CD4-positive, alpha-beta T cell treated with Interleukin-4 for 4 hours (primary cell): ENCODE measurements at regions not wholly inside any gene's neighbourhood (a gene's known extent, or its start where the extent isn't known, plus 50 kb on each side); places are given as distances from the start of the nearest gene placed in this dataset.
"Not testable (repeated sequence)": the region's sequence is repeated elsewhere in the genome, so short reads cannot be mapped to it uniquely, and the experiment has no call there.

ENCODE experiments used
- DNase-seq: peaks from one replicate; pipeline ENCODE4 v3.0.0-alpha.2; 2020

DNA sequence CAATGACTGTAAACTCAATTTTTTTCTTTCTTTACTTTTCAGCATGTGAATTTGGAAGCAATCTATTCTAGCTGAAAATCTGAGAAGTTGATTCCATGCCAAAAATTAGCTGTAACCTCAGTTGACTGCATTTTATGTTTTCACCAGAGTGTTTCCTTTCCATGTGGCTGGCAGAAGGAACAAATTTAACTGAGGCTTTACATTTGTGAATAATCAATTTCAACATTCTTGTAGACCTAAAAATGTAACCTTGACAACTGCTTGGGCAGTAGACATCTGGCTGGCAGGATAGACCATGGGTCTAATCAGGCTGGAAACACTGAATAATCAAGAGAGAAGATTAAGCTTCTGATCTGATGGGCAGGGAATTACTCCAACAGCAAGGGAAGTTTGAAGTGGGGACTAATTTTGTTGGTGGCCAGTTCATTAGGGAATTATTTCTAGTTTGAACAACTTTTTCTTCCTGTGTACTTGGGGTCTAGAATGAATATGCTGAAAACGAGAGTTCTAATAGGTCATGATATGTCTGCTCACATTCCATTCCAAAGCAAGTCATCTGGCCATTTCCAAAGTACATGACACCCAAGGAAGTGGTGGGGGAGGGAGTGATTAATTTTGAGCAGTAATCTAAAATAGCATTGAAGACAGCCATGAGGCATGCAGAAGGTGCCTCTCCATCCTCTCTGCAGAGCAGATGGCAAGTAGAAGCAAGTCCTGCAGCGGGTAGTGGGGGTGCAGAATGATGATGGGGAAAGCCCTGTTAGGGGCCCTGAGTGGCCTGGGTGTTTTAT lies 68.2 kb downstream of the ATP23 start:
- no peak for DNase-seq

- DNase-seq = no peak
Measured at GRCh38 chr12:58011676-58012075, 70.3 kb downstream of the ATP23 start.

DNA sequence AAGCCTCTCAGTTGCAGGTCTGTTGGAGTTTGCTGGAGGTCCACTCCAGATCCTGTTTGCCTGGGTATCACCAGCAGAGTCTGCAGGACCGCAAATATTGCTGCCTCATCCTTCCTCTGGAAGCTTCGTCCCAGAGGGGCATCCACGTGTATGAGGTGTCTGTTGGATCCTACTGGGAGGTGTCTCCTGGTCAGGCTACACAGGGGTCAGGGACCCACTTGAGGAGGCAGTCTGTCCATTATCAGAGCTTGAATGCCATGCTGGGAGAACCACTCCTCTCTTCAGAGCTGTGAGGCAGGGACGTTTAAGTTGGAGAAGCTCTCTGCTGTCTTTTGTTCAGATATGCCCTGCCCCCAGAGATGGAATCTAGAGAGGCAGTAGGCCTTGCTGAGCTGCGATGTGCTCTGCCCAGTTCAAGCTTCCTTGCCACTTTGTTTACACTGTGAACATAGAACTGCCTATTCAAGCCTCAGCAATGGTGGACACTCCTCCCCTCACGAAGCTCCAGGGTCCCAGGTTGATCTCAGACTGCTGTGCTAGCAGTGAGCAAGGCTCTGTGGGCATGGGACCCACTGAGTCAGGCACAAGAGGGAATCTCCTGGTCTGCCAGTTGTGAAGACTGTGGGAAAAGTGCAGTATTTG lies 81.1 kb downstream of the ATP23 start:
- not testable (repeated sequence) for DNase-seq

DNA sequence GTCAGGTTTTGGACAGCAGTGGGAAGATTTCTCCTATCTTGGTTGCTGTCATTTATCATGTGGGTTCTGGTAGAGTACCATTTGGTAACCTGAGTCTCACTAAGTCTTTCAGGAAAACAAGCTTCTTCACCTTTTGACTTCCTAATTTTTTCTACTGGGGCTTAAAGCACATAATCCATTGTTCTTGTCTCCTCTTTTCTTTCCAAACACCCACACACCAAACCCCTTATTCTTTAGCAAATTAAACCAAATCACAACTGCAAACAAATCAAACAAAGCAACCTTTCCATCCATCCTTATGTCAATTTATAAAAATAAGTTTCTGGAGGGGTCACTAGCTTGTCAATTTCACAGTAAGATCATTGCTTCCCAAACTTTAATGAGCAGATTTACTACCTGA lies 84.1 kb downstream of the ATP23 start:
- no peak for DNase-seq

DNA sequence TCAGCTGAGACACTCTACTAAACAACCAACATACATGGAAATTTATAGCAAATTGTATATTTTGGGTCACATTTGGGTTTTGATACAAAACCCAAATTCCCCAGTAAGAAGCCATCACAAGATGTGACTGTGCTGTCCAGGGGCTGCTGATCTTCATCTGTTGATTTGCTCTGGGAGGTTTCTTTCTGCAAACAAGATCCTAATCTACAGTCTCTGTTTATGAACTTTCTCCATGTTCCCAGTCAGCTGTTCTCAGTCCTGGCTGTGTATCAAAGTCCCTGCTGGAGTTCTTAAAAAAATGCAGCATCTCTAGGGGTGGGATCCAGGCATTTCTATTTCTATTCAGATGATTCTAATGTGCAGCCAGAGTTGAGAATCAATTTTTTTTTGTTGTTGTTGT lies 85.1 kb downstream of the ATP23 start:
- DNase-seq = no peak

DNA sequence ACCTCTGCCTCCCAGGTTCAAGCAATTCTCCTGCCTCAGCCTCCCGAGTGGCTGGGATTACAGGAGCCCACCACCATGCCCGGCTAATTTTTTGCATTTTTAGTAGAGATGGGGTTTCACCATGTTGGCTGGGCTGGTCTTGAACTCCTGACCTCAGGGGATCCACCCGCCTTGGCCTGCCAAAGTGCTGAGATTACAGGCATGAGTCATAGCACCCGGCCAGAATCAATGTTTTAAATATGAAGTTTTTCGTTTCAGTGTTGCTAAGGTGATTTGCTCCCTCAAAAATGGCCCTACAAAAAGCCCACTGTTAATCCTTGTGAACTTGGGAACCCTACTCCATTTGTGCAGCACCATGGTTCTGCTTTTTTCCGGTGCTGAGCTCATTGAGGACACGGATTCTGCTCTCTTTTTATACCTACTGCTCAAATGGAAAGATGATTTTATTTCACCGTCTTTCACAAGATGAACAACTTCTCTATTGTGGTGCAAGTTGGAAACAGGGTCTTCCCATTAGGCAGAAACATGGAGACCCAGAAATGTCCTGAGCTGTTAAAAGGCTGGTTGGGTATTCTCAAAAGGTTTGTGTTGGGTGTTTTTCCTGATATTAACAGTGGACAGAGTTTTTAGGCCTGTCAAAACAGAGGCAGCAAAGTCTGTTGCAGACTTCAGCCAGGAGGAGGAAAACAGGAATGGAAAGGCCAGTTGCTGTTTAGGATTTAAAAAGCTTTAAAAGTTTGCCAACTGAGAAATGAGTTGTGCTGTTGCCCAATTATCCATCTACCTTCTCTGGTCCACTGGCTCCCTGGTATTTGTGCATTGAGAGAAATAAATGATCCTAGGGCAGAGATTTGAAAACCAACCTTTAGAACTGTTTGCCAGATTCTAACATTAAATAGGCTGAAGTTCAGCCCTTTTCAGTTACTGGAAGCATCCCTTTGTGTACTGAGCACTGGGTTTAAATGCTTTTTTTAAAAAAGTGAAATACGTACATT lies 85.8 kb downstream of the ATP23 start:
- no peak for DNase-seq

DNA sequence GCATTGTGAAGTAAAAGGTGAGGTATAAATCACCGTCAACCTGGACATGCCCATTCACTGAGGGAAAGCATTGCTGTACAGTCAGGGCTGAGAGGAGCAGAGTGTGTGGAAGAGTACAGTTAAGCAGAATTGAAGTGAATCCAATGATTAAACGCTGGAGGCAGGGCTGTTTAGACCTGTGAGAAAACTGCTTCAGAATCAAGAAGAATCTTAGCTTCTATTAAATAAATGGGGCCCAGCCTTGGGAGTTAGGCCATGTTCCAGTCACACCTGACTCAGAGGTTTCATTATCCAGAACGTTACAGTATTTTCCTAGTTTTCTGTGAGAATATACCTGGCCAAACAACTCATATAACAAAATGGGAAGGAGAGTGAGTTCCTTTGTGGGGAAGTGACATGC lies 86.9 kb downstream of the ATP23 start:
- no peak for DNase-seq

- DNase-seq = no peak
Measured at GRCh38 chr12:58029260-58029659, 87.9 kb downstream of the ATP23 start.

DNA sequence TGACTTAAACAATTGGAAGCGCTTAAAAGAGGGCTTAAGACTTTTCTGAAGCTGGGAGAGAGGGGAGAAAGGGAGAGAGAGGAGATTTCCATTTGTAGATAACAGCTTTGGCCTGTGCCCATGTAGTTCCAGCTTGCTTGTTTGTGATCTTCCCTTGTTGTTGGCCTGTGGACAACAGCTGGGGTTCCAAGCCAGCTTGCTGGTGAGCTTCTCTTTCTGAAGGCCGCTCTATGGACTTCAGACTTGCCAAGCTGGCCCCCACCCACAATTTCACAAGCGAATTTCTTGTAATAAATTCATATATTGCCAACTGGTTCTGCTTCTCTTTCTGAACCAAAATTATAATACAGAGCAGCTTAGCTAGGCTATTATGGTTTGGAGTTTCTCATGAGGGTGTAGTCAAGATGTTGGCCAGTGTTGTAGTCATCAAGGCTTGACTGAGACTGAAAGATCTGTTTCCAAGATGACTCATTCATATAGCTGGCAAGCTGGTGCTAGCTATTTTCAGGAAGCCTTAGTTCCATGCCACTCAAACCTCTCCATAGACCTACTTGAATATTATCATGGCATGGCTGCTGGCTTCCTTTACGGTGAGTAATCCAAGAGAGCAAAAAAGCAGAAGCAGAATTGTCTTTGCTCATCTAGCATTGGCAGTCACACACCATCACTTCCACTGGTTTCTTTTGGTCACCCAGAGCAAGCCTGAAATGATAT lies 89.4 kb downstream of the ATP23 start:
- no peak for DNase-seq

- DNase-seq = no peak
Measured at GRCh38 chr12:58032156-58032555, 90.8 kb downstream of the ATP23 start.

GRCh38 chr12:58033831-58034230 lies 92.5 kb downstream of the ATP23 start:
- no peak for DNase-seq

- no peak for DNase-seq
Measured at GRCh38 chr12:58034311-58034710, 92.9 kb downstream of the ATP23 start.

DNA sequence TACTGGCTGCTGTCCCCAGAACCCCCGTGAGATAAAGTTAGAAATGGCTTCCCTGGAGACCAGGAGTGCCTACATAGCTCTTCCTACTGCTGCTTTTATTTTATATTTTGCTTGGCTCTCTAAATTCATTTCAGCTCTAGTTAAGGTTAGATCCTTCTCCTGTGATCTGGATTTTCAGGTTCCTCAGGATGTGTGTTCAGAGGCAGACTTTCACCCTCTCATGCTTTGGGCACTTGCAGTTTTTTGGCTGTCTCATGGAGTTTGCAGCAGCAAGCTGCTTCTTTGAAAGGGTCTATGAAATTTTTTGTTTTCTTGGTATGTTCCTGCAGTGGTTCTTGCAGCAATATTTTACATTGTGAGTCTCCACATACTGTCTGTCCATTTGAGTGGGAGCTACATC lies 93.3 kb downstream of the ATP23 start:
- DNase-seq = no peak

DNA sequence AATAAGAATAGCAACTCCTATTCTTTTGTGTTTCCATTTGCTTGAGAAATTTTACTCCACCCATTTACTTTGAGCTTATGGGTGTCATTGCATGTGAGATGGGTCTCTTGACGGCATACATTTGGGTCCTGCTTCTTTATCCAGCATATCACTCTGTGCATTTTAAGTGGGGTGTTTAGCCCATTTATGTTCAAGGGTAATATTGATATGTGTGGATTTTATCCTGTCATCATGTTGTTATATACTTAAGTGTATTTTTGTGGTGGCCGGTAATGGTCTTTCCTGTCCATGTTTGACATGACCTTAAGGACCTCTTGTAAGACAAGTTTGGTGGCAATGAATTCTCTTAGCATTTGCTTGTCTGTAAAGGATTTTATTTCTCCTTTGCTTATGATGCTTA lies 100.1 kb downstream of the ATP23 start:
- no peak for DNase-seq

- no peak for DNase-seq
Measured at GRCh38 chr12:58044966-58045365, 103.6 kb downstream of the ATP23 start.

GRCh38 chr12:58046271-58046670 lies 104.9 kb downstream of the ATP23 start:
- no peak for DNase-seq

- DNase-seq = no peak
Measured at GRCh38 chr12:58051378-58051777, 110.0 kb downstream of the ATP23 start.

- no peak for DNase-seq
Measured at GRCh38 chr12:58064666-58065065, 123.3 kb downstream of the ATP23 start.

DNA sequence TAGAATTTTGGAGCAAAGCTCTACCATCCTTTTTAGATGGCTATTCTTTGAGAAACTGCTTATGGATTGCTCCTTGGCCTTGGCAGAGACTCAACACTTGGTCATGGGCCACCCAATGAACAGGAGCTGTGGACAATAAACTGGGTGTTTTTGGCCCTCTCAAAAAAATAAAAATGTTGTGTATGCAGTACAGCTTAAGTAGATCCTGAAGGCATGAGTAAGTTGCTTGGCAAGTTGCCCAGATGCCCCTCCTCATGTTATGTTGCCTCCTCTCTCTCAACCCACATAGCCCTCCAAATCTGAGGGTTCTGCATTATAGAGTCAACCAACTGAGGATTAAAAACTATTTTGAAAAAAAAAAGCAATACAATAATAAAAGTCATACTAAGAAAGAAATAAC lies 124.9 kb downstream of the ATP23 start:
- DNase-seq = no peak

DNA sequence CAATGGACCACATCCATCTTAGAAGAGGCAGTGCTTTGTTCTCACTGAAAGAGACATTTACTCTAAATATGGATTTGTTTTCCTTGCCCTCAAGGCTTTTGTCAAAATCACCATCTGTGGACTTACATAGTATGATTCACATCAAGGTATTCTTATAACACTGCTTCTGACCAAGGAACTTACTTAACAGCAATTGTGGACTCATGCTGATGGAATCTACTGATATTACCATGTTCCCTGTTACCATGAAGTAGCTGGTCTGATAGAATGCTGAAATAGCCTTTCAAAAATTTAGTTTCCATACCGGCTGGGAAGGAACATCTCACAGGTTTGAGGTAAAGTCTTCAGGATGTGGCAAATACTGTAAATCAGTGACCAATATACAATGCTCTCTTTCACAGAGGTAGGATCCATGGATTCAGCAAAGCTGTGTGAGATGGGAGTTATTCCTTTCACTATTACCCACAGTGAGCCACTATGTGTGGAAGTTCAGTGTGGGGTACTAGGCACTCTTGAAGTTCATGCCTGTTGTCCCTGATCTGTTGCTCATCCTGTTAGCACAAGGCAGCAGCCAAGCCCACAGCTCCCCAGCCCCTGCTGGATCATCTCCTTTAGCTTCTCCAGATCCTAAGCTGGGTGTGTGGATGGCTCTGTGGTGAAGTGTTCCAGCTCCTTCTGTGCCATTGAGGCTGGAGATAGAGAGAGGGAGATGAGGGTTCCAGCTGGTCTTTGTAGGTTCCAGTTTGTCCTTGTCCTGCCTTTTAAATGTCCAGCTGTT lies 126.4 kb downstream of the ATP23 start:
- DNase-seq = no peak

- DNase-seq = no peak
Measured at GRCh38 chr12:58068706-58069105, 127.3 kb downstream of the ATP23 start.
